NT2/D1 (cell line): ENCODE measurements at regions not wholly inside any gene's neighbourhood (a gene's known extent, or its start where the extent isn't known, plus 50 kb on each side); places are given as distances from the start of the nearest gene placed in this dataset.

Experiments used
- SUZ12 ChIP-seq: IDR thresholded peaks from 2 replicates; pipeline ENCODE4 v1.6.1; 2011; ENCODE audit not compliant: insufficient read length, insufficient read depth; ENCODE audit errors: extremely low read depth
- ZNF274 ChIP-seq: IDR thresholded peaks from 2 replicates; pipeline ENCODE4 v1.6.1; 2011; ENCODE audit warnings: mild to moderate bottlenecking, low read depth, low read length

DNA sequence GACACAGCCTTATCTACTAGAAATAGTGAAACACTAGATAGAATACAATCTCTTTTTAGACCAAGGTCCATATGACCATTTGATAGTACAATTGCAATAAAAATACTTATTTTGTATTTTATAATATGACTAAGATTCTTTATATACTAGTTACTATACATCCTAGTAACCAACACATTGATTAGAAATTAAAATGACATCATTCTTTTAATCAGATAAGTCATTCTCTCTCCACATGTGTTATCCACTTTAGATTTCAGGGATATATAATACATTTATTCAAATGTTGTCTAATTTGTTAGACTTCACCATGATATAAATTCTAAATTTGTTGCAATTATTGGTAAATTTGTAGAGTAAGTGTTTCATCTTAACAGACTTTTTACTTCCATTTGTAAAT lies 276.2 kb upstream of the DPH6 start:
- TF ChIP-seq ZNF274 (no peak), SUZ12 (no peak)
